ENCODE measurements at regions not wholly inside any gene's neighbourhood (a gene's known extent, or its start where the extent isn't known, plus 50 kb on each side); places are given as distances from the start of the nearest gene placed in this dataset.

GRCh38 chr6:84576029-84576428 is 188.4 kb downstream of the TBX18 start:
- TF ChIP-seq EZH2 (IDR thresholded peaks at IDR 0.05; ENCODE audit: low read length) (no peak), CTCF (optimal IDR thresholded peaks at IDR 0.05 in 1 of 3, IDR thresholded peaks at IDR 0.05 in 1 of 3, conservative IDR thresholded peaks at IDR 0.05 in 1 of 3; ENCODE audit: extremely low read depth in 1 of 3, insufficient read depth in 2 of 3, low read length in 3 of 3) (no peak)
- DNase-seq (ENCODE audit: low read depth, low spot score) = no peak
- no peak overlapping the region for H2AFZ ChIP-seq (ENCODE audit: control insufficient read depth, low read length)
- no peaks in the 10 kb centered on the region for H3K36me3 ChIP-seq (ENCODE audit: control insufficient read depth in 2 of 2, extremely low read depth in 1 of 2, insufficient read depth in 2 of 2, low read length in 2 of 2)
- H3K9me3 ChIP-seq (ENCODE audit: control insufficient read depth, low read depth, low read length) = no peaks in the 10 kb centered on the region
- H3K79me2 ChIP-seq (ENCODE audit: control insufficient read depth, insufficient read depth, low read length) = no peaks in the 10 kb centered on the region
- no peak overlapping the region for H3K27ac ChIP-seq (ENCODE audit: control insufficient read depth, insufficient read depth, low read length)
- dilution Hi-C loops (cut with MboI; ENCODE audit: extremely low pct_ligation_motif_present, low sequenced_read_pairs) = no loop called here
- no peak for FAIRE-seq
- H3K9ac ChIP-seq (ENCODE audit: control insufficient read depth, extremely low read depth, insufficient read depth, low read length) = no peak overlapping the region
- H3K9me1 ChIP-seq (ENCODE audit: control insufficient read depth, extremely low read depth, insufficient read depth, low read length) = no peaks in the 10 kb centered on the region
- H4K20me1 ChIP-seq (ENCODE audit: control insufficient read depth, extremely low read depth, insufficient read depth, low read length) = no peaks in the 10 kb centered on the region
- H3K4me1 ChIP-seq (ENCODE audit: control insufficient read depth, extremely low read depth, insufficient read depth, low read length) = no peaks in the 10 kb centered on the region
- H3K4me3 ChIP-seq (ENCODE audit: control insufficient read depth in 2 of 3, extremely low read depth in 1 of 3, insufficient read depth in 2 of 3, low read depth in 1 of 3, low read length in 3 of 3) = no peak overlapping the region
- H3K4me2 ChIP-seq (ENCODE audit: control insufficient read depth, extremely low read depth, insufficient read depth, low read depth, low read length) = no peak overlapping the region
- H3K27me3 ChIP-seq (ENCODE audit: control insufficient read depth, extremely low read depth, insufficient read depth, low read length) = no peaks in the 10 kb centered on the region

GRCh38 chr6:84575264-84575663 is 189.1 kb downstream of the TBX18 start:
- H3K27me3 ChIP-seq (ENCODE audit: control insufficient read depth, extremely low read depth, insufficient read depth, low read length) = no peaks in the 10 kb centered on the region
- H2AFZ ChIP-seq (ENCODE audit: control insufficient read depth, low read length) = no peak overlapping the region
- DNase-seq (ENCODE audit: low read depth, low spot score) = no peak
- H3K27ac ChIP-seq (ENCODE audit: control insufficient read depth, insufficient read depth, low read length) = no peak overlapping the region
- H3K79me2 ChIP-seq (ENCODE audit: control insufficient read depth, insufficient read depth, low read length) = no peaks in the 10 kb centered on the region
- TF ChIP-seq EZH2 (IDR thresholded peaks at IDR 0.05; ENCODE audit: low read length) (no peak), CTCF (optimal IDR thresholded peaks at IDR 0.05 in 1 of 3, IDR thresholded peaks at IDR 0.05 in 1 of 3, conservative IDR thresholded peaks at IDR 0.05 in 1 of 3; ENCODE audit: extremely low read depth in 1 of 3, insufficient read depth in 2 of 3, low read length in 3 of 3) (no peak)
- no peak overlapping the region for H3K9ac ChIP-seq (ENCODE audit: control insufficient read depth, extremely low read depth, insufficient read depth, low read length)
- H3K4me3 ChIP-seq (ENCODE audit: control insufficient read depth in 2 of 3, extremely low read depth in 1 of 3, insufficient read depth in 2 of 3, low read depth in 1 of 3, low read length in 3 of 3) = no peak overlapping the region
- no peaks in the 10 kb centered on the region for H3K4me1 ChIP-seq (ENCODE audit: control insufficient read depth, extremely low read depth, insufficient read depth, low read length)
- no peaks in the 10 kb centered on the region for H3K36me3 ChIP-seq (ENCODE audit: control insufficient read depth in 2 of 2, extremely low read depth in 1 of 2, insufficient read depth in 2 of 2, low read length in 2 of 2)
- FAIRE-seq = no peak
- H4K20me1 ChIP-seq (ENCODE audit: control insufficient read depth, extremely low read depth, insufficient read depth, low read length) = no peaks in the 10 kb centered on the region
- no peak overlapping the region for H3K4me2 ChIP-seq (ENCODE audit: control insufficient read depth, extremely low read depth, insufficient read depth, low read depth, low read length)
- no peaks in the 10 kb centered on the region for H3K9me3 ChIP-seq (ENCODE audit: control insufficient read depth, low read depth, low read length)
- dilution Hi-C loops (cut with MboI; ENCODE audit: extremely low pct_ligation_motif_present, low sequenced_read_pairs) = no loop called here
- no peaks in the 10 kb centered on the region for H3K9me1 ChIP-seq (ENCODE audit: control insufficient read depth, extremely low read depth, insufficient read depth, low read length)

Measured in keratinocyte (primary cell).